H9 (cell line): ENCODE measurements at regions not wholly inside any gene's neighbourhood (a gene's known extent, or its start where the extent isn't known, plus 50 kb on each side); places are given as distances from the start of the nearest gene placed in this dataset.

Experiments used
- DNase-seq: peaks from one replicate; pipeline ENCODE4 v3.0.0-alpha.2; 2017
- H2AFZ ChIP-seq: one replicate; pipeline ENCODE4 v1.6.1; 2013; ENCODE audit warnings: mild to moderate bottlenecking, low read length, control low read depth, moderate library complexity
- H2AK5ac ChIP-seq: 2 replicates; pipeline ENCODE4 v1.6.1; 2013; ENCODE audit warnings: low read length, control low read depth, mixed read lengths; ENCODE audit not compliant: insufficient read length
- H2BK120ac ChIP-seq: one replicate; pipeline ENCODE4 v1.6.1; 2013; ENCODE audit warnings: low read depth, mild to moderate bottlenecking, low read length, control low read depth, inconsistent platforms; ENCODE audit not compliant: poor library complexity, severe bottlenecking
- H2BK12ac ChIP-seq: 2 replicates; pipeline ENCODE4 v1.6.1; 2013; ENCODE audit warnings: low read length, control low read depth, mixed read lengths, low read depth; ENCODE audit not compliant: insufficient read length
- H2BK15ac ChIP-seq: 2 replicates; pipeline ENCODE4 v1.6.1; 2013; ENCODE audit warnings: low read depth, low read length, control low read depth
- H2BK20ac ChIP-seq: one replicate; pipeline ENCODE4 v1.6.1; 2013; ENCODE audit warnings: low read depth, mild to moderate bottlenecking, low read length, control low read depth, inconsistent platforms; ENCODE audit not compliant: poor library complexity, severe bottlenecking
- H2BK5ac ChIP-seq: 2 replicates; pipeline ENCODE4 v1.6.1; 2013; ENCODE audit warnings: low read length, control low read depth, mixed read lengths; ENCODE audit not compliant: insufficient read length
- H3K14ac ChIP-seq: 2 replicates; pipeline ENCODE4 v1.6.1; 2013; ENCODE audit warnings: low read length, control low read depth; ENCODE audit not compliant: insufficient read depth
- H3K18ac ChIP-seq: 2 replicates; pipeline ENCODE4 v1.6.1; 2013; ENCODE audit warnings: low read depth, mild to moderate bottlenecking, mixed read lengths, low read length, control low read depth; ENCODE audit not compliant: insufficient read length
- H3K23ac ChIP-seq: 2 replicates; pipeline ENCODE4 v1.6.1; 2013; ENCODE audit warnings: low read length, control low read depth, mixed read lengths, low read depth; ENCODE audit not compliant: insufficient read length
- H3K23me2 ChIP-seq: 2 replicates; pipeline ENCODE4 v1.6.1; 2013; ENCODE audit warnings: low read depth, mild to moderate bottlenecking, mixed read lengths, low read length, control low read depth; ENCODE audit not compliant: insufficient read length, poor library complexity, severe bottlenecking
- H3K27ac ChIP-seq: 2 replicates; pipeline ENCODE4 v1.5.1; 2013; ENCODE audit warnings: low read length, control low read depth, mixed read lengths, low read depth; ENCODE audit not compliant: insufficient read length
- H3K27me3 ChIP-seq: 2 replicates; pipeline ENCODE4 v1.6.1; 2013; ENCODE audit warnings: low read length, control low read depth, inconsistent platforms; ENCODE audit not compliant: insufficient read depth
- H3K4ac ChIP-seq: 2 replicates; pipeline ENCODE4 v1.6.1; 2013; ENCODE audit warnings: low read depth, mild to moderate bottlenecking, control low read depth, inconsistent platforms, low read length, moderate library complexity
- H3K4me1 ChIP-seq: 2 replicates; pipeline ENCODE4 v1.6.1; 2013; ENCODE audit warnings: low read length, control low read depth, inconsistent platforms; ENCODE audit not compliant: insufficient read depth
- H3K4me2 ChIP-seq: 2 replicates; pipeline ENCODE4 v1.6.1; 2013; ENCODE audit warnings: low read length, control low read depth, mixed read lengths; ENCODE audit not compliant: insufficient read length, insufficient read depth
- H3K56ac ChIP-seq: 2 replicates; pipeline ENCODE4 v1.6.1; 2013; ENCODE audit warnings: low read depth, mild to moderate bottlenecking, mixed read lengths, low read length, control low read depth; ENCODE audit not compliant: insufficient read length
- H3K79me1 ChIP-seq: 2 replicates; pipeline ENCODE4 v1.6.1; 2013; ENCODE audit warnings: low read depth, mild to moderate bottlenecking, moderate library complexity, low read length, control low read depth, inconsistent platforms; ENCODE audit not compliant: insufficient read depth, poor library complexity, severe bottlenecking
- H3K79me2 ChIP-seq: 2 replicates; pipeline ENCODE4 v1.6.1; 2013; ENCODE audit warnings: low read length, control low read depth, inconsistent platforms; ENCODE audit not compliant: insufficient read depth
- H3K9ac ChIP-seq: 2 replicates; pipeline ENCODE4 v1.6.1; 2013; ENCODE audit warnings: low read length, control low read depth, mixed read lengths; ENCODE audit not compliant: insufficient read length; ENCODE audit errors: extremely low read depth
- H3K9me3 ChIP-seq: one replicate; pipeline ENCODE4 v1.6.1; 2013; ENCODE audit warnings: low read depth, low read length, inconsistent platforms; ENCODE audit not compliant: control insufficient read depth
- H3T11ph ChIP-seq: one replicate; pipeline ENCODE4 v1.6.1; 2013; ENCODE audit warnings: mild to moderate bottlenecking, low read length, control low read depth, inconsistent platforms
- H4K20me1 ChIP-seq: one replicate; pipeline ENCODE4 v1.6.1; 2013; ENCODE audit not compliant: control insufficient read depth, insufficient read length, insufficient read depth
- H4K5ac ChIP-seq: 2 replicates; pipeline ENCODE4 v1.6.1; 2013; ENCODE audit warnings: low read depth, mild to moderate bottlenecking, mixed read lengths, low read length, control low read depth; ENCODE audit not compliant: insufficient read length
- H4K8ac ChIP-seq: replicated peaks from 2 replicates; pipeline ENCODE4 v1.6.1; 2013; ENCODE audit warnings: low read length, control low read depth, mixed read lengths, low read depth; ENCODE audit not compliant: insufficient read length
- H4K91ac ChIP-seq: 2 replicates; pipeline ENCODE4 v1.6.1; 2013; ENCODE audit warnings: low read depth, mild to moderate bottlenecking, moderate library complexity, mixed read lengths, low read length, control low read depth; ENCODE audit not compliant: insufficient read length
- H3K27ac Mint-ChIP-seq, 3 experiments: 2 replicates in 2 of 3; 3 replicates in 1 of 3; pipeline ENCODE4 v1.8.0; 2020 to 2021; ENCODE audit warnings: mixed read lengths in 3 of 3, mild to moderate bottlenecking in 1 of 3, moderate library complexity in 1 of 3
- H3K27me3 Mint-ChIP-seq: 2 replicates; pipeline ENCODE4 v1.8.0; 2021; ENCODE audit warnings: low read depth, mild to moderate bottlenecking, moderate library complexity, mixed read lengths
- H3K36me3 Mint-ChIP-seq, 3 experiments: 2 replicates in 2 of 3; 3 replicates in 1 of 3; pipeline ENCODE4 v1.8.0; 2020 to 2021; ENCODE audit warnings: low read depth in 3 of 3, mixed read lengths in 3 of 3; ENCODE audit not compliant: insufficient read depth in 1 of 3
- H3K4me1 Mint-ChIP-seq, 2 experiments: 2 replicates each; pipeline ENCODE4 v1.8.0; 2020; ENCODE audit warnings: mixed read lengths in 2 of 2
- H3K4me3 Mint-ChIP-seq, 2 experiments: 2 replicates in 1 of 2; 3 replicates in 1 of 2; pipeline ENCODE4 v1.8.0; 2020 to 2021; ENCODE audit warnings: mild to moderate bottlenecking in 2 of 2, mixed read lengths in 2 of 2, moderate library complexity in 1 of 2
- H3K9me3 Mint-ChIP-seq, 2 experiments: 2 replicates in 1 of 2; 3 replicates in 1 of 2; pipeline ENCODE4 v1.8.0; 2020; ENCODE audit warnings: mild to moderate bottlenecking in 2 of 2, mixed read lengths in 2 of 2, moderate library complexity in 1 of 2
- WGBS: extraction: QIAGEN DNeasy Blood & Tissue Kit; methylation state at CpG from one replicate; pipeline ENCODE4 v1.1.7; 2013; ENCODE audit warnings: missing lambda C conversion rate, low lambda C conversion rate, mixed read lengths; ENCODE audit not compliant: insufficient read length; ENCODE audit errors: extremely low coverage; 5-methylcytosine and 5-hydroxymethylcytosine counted together
- TF ChIP-seq, protein P1 (sequence below): fragments of 200-600 bp; sonication (generic); conservative IDR thresholded peaks from 3 replicates; pipeline ENCODE4 v1.8.0; 2021; ENCODE audit warnings: antibody characterized with exemption, mild to moderate bottlenecking

DNA sequence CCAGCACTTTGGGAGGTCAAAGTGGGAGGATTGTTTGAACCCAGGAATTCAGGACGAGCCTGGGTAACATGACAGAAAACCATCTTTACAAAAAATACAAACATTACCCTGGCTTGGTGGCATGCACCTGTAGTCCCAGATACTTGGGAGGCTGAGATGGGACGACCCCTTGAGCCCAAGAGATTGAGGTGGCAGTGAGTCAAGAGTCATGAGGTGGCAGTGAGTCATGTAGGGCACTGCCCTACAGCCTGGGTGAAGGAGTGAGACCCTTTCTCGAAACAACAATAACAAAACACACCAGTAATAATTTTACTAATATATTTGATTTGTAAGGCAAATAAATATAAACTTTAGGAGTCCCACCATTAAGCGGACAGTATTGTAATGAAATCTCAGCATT lies 1906.2 kb downstream of the NCAM2 start:
- Histone ChIP-seq H4K91ac (no peak overlapping the region), H2BK15ac (no peak overlapping the region), H3K23ac (no peak overlapping the region), H3K4ac (no peak overlapping the region), H2BK120ac (no peak overlapping the region), H2AFZ (no peak overlapping the region), H3K79me1 (no peaks in the 10 kb centered on the region), H4K8ac (no peak overlapping the region), H3K79me2 (no peaks in the 10 kb centered on the region), H3T11ph (no peak overlapping the region), H2BK20ac (no peak overlapping the region), H3K18ac (no peak overlapping the region), H3K27ac (no peak overlapping the region), H3K23me2 (no peaks in the 10 kb centered on the region), H3K4me2 (no peak overlapping the region), H4K20me1 (no peaks in the 10 kb centered on the region), H3K9me3 (no peaks in the 10 kb centered on the region), H3K14ac (no peak overlapping the region), H2AK5ac (no peak overlapping the region), H4K5ac (no peak overlapping the region), H2BK12ac (no peak overlapping the region), H3K9ac (no peak overlapping the region), H3K4me1 (no peaks in the 10 kb centered on the region), H2BK5ac (no peak overlapping the region), H3K56ac (no peak overlapping the region), H3K27me3 (no peaks in the 10 kb centered on the region)
- DNase-seq: no peak
- H3K27me3 Mint-ChIP-seq: no peaks in the 10 kb centered on the region
- H3K9me3 Mint-ChIP-seq: no peaks in the 10 kb centered on the region; a peak in 2 of 5 replicates
- TF ChIP-seq, protein P1, sequence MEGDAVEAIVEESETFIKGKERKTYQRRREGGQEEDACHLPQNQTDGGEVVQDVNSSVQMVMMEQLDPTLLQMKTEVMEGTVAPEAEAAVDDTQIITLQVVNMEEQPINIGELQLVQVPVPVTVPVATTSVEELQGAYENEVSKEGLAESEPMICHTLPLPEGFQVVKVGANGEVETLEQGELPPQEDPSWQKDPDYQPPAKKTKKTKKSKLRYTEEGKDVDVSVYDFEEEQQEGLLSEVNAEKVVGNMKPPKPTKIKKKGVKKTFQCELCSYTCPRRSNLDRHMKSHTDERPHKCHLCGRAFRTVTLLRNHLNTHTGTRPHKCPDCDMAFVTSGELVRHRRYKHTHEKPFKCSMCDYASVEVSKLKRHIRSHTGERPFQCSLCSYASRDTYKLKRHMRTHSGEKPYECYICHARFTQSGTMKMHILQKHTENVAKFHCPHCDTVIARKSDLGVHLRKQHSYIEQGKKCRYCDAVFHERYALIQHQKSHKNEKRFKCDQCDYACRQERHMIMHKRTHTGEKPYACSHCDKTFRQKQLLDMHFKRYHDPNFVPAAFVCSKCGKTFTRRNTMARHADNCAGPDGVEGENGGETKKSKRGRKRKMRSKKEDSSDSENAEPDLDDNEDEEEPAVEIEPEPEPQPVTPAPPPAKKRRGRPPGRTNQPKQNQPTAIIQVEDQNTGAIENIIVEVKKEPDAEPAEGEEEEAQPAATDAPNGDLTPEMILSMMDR: no peak
- H3K27ac Mint-ChIP-seq: no peak overlapping the region
- no peak overlapping the region for H3K4me3 Mint-ChIP-seq
- no peaks in the 10 kb centered on the region for H3K36me3 Mint-ChIP-seq
- no CpG with 5 or more reads among the region's 4 CpGs for WGBS
- no peaks in the 10 kb centered on the region for H3K4me1 Mint-ChIP-seq
